CD4-positive, alpha-beta T cell treated with Interleukin-1 beta for 1 hour (primary cell): ENCODE measurements at regions not wholly inside any gene's neighbourhood (a gene's known extent, or its start where the extent isn't known, plus 50 kb on each side); places are given as distances from the start of the nearest gene placed in this dataset.

ENCODE experiments used
- DNase-seq, 2 donors: peaks; one replicate each; pipeline ENCODE4 v3.0.0-alpha.2; 2020 to 2022

DNA sequence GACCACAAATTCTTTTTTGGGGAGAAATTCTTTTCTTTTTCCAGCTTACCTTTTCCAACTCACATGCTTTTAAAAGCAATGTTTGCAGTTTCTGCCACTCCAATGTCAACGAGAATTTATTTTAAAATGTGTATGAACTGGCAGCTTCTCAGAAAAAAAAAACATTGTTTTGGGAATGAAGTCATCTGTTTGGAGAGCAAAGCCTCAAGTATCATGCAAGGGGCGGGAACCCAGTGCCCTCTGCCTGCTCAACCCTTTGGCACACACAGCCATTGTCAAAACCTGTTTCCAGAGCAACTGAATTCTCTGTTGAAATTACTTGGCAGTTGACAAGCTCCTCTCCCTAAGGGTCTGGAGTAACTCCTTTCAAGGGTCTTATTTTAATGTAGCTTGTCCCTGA, 128.5 kb downstream of the QPCT start:
- no peak for DNase-seq

DNA sequence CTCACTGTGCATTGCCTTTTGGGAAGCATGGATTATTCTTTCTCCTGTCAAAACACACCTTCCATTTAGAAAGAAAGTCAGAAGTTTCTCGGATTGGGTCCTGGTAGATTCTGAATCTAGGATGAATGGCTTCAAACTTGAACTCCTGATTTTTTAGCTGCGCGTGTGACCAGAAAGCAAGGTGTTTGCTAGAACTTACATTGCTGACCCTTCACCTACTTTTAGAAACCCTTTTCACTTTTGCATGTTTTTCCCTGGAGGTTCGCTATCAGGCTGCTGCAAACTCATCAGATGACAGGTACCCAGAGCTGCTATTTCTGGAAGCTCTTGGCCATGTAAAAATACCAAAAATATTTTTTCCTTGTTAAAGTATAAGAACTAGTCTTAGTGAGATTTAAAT, 132.0 kb downstream of the QPCT start:
- no peak for DNase-seq

DNA sequence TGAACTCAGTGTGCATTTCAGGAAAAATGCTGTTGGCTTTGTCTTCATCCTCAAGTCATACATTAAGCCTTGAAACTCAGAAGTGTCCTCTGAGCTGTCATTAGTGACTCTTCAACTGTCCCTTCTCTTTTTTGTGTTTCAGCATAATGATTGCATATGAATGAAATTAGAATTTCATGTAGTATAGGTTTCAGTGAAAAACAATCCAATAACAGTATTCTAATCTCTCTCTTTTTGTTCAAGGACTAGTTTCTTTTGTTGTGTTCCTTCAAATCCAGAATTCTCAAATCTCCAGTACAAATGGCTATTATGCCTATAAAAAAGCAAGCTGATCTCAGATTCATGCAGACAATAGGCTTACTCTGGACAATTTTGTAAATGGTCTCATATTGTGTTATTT, 133.5 kb downstream of the QPCT start:
- no peak for DNase-seq

DNA sequence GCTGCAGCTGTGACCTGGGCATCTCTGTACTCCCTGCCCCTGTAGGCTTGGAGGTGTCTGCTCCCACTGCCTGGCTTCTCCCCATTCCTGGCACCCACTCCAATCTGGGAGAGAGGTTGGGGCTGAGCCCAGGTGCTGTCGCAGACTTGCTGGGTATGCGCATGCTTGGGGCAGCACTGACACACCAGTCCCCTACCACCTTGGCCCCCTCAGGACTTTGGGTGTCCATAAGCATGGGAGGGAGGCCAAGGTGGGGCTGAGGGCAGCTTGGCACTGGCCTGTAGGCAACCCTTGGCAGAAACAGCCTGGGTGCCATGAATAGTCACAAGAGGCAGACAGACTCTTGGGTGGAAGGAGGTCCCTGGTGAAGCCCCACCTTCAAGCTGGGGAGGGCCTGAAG, 136.8 kb downstream of the QPCT start:
- DNase-seq = no peak

DNA sequence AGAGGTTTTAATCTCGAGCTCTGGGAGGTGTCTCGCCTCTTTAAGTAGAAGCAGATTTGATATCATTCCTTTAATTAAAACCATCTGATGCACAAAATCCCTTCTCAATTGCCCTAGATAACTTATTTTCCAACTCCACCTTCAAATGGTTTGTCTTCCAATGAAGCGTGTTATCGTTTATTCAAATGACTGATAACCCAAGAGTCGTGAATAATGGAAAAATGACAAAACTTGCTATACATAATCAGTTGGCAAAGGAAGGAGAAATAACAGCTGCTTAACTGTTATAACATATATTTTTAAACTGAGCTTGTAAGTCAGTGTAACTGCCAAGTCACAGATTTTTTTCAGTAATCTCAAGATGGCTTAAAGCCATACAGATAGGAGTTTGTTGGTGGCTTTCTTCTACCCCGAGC, 144.6 kb downstream of the QPCT start:
- no peak for DNase-seq

DNA sequence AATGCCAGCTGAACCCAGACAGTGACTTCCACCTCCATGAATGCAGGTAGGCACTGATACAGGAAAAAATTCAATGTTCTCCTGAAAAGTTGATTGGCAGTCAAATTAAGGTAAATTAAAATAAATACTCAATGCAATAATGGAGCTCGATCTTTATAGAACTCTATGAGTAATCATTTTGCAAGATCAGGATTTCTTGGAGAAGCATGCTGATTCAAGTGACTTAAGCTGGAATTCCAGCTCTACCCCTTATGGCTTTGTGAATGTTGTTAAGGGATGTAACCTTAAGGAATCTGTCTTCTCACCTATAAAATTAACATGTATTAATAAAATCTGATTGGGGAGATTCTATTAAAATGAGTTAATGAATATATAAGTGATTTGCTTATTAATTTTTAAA, 145.1 kb downstream of the QPCT start:
- DNase-seq = no peak

DNA sequence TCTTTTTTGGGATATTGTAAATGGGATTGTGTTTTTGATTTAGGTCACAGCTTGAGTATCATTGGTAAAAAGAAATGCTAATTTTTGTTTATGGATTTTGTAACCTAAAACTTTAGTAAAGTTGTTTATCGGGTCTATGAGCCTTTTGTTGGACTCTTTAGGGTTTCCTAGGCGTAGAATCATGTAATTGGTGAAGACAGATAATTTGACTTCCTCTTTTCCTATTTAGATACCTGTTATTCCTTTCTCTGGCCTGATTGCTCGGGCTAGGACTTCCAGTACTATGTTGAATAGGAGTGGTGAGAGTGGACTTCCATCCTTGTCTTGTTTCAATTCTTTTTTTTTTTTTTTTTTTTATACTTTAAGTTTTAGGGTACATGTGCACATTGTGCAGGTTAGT, 149.0 kb downstream of the QPCT start:
- DNase-seq = no peak

DNA sequence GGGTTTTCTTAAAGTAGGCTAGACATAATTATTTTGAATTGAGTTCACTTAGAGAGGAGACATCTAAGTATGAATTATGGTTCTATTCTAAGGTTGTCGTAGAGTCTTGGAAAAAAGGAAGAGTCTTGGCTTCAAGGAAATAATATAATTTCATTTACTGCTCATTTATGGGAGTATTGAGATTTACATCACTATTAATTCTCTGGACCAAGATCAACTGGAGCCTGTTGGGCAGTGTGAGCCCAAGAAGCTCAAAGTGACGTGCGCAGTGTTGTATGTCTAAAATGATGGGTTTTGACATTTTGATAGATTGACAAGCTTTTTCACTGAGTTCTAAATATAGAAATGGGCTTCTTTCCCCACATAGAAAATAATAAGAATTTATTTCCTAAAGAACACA, 154.7 kb downstream of the QPCT start:
- DNase-seq = no peak

DNA sequence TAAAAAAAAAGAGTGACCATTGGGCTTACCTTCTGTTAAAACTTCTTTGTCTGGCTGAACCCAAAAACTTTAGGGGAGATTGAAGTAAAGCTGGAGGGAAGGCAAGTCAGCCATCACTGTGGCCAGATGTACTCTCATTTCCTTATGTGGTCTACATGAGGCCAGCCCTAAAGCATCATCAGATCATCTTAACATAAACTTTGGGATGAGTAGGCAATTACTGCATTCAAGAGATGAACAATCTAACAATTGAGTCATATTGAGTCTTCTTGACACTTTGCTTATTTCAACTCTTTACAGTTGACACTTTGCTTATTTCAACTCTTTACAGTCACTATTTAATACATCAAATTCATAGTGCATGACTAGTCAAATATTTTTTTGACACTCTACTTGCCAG, 155.6 kb downstream of the QPCT start:
- no peak for DNase-seq

DNA sequence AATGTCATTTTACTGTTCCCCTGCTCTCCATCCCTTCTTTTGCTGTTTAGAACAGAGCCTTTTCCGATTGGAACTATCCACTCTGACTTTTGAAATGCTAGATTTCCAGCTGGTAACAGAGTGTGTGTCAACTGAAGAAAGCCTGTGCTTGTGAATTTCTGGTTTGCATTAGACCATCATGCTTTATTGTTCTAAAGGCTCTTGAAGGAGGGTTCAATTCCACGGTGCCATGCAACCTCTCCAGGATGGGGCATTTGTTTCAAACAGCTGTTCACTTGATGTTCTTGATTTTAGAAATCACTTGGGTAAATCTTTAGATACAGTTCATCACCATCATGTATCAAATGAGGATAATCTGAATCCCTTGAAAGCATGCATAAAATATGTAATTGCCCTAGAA, 156.7 kb downstream of the QPCT start:
- no peak for DNase-seq

DNA sequence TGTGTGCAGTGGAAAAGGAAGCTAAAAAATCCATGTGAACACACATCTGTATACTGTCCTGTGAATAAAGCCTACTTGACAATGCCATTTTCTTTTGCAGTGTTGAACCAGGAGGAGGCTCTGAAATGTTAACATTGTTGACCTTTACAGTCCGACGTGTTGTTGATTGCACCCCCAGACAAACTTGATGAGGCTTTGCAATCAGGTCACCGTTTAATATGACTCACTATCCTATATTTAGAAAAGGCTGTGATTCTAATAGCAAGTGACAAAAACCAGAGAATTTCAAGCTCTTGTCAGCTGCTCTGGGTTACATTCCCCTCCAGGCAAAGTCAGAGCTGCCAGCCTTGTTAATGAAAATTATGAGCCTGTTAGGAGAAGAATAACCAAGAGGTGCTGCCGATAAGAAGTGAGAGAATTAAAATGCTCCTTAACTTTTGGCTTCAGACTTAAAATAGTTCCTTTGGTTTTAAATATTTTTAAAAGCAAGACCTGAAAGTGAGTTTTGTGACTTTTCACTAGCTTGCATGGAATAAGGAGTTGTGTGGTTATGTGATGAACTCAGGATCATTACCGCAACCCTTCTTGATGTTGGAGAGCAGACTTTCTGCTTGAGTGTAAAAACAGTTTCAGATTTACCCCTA, 162.1 kb downstream of the QPCT start:
- DNase-seq = no peak

DNA sequence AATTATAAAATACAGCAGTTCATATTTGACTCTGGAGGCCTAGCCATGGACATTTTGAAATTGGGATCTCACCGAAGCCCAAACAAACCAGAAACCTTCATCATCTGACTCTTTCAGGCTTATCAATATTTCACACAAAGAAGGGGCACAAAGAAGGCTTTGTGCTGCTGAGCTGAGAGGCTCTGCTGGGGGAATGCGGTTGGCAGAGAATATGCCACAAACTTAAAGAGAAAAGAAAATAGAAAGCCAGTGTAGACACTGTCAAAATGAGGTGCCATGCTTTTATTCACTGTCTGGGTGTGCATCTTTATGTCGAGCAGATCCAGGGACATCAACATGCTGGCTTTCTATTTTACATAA, 162.6 kb downstream of the QPCT start:
- DNase-seq = no peak

DNA sequence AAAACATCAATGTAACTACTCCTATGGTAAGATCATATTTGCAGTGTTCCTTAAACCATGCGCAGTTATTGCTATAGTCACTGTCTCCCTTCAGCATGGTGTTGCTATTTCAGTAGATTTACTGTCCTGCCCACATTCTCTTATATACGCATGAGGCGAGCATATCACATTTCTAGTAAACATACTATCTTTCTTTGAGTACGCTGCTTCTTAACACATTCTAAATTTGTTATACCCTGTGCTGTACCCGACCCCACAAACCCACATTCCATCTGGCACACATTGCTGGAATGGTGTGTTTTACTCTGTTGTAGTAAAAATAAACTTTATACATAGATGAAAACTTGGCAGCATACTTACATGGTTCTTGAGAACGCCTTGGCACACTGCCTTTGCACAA, 163.3 kb downstream of the QPCT start:
- no peak for DNase-seq

DNA sequence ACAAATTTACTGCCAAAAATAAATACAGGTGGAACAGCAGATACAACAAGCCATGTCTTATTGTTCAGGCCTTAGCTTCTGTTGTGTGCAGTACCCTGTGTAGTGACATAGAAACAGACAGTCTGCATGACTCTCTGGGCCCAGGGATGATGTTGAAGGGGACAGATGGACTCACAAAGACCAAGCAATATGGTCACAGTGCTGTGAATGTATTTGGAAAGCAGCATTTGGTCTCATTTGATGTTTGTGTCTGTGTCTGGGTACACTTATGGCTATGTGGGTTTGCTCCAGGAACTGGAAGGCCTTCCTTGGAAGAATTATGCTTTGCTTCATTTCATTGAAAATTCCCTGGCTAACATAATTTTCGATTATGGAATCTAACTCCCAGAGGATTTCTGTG, 158.5 kb downstream of the CDC42EP3 start:
- DNase-seq = no peak

DNA sequence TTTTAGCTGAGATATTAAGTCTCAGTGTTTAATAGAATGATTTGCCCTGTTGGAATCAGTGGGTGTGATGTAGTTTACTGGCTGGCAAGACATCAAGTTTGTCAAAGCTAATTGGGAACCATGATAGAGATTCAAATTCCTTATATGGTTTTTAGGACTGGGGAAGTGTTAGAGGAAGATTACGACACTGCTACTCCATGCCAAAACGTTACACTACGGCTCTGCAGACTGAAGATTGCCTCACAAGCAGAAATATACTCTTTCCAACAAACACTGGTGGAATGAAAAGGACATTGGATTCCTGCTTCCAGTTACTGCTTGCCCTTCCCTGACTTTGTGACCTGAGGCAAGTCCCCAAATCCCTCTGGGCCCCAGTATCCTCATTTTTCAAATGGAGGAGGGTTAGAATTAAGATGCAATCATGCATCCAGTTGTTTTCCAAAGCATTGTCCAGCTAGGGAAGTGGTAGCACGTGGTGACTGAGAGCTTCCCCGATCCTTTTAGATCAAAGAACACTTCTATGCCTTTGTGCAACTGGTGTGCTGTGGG, 147.6 kb downstream of the CDC42EP3 start:
- peak in 1 of 2 donors; percentile 1 for DNase-seq

DNA sequence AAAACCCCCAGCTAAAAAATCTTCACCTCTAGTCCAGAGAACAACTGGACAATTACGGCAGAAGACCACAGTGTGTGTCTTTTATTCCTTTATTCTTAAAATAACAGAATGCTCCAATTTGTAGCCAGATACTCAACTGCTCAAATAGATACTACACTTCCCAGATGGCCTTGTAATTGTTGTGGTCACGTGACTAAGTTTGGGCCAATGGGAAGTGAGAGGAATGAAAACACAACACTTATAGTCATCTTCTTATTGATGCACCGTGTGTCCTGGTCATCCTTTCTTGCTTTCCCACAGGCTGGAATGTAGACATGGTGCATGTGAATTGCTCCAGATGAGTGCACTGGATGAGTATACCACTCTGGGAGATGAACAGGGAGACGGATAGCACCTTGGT, 145.1 kb downstream of the CDC42EP3 start:
- no peak for DNase-seq

DNA sequence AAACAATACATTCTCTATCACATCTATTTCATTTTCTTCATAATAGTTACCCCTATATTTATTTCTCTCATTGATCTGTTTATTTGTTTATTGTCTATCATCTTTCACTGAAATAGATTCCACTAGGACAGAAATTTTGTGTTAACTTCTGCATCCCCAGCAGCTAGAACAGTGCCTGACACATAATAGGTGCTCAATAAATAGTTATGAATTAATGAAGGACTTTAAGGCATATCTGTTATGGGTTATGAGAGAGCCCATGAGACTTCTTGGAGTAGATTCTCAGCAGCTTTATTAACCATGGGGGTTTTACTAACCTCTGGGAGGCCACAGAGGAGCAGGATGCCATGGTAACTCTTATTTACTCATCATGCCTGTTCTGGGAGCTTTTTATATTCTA, 144.6 kb downstream of the CDC42EP3 start:
- DNase-seq = no peak

DNA sequence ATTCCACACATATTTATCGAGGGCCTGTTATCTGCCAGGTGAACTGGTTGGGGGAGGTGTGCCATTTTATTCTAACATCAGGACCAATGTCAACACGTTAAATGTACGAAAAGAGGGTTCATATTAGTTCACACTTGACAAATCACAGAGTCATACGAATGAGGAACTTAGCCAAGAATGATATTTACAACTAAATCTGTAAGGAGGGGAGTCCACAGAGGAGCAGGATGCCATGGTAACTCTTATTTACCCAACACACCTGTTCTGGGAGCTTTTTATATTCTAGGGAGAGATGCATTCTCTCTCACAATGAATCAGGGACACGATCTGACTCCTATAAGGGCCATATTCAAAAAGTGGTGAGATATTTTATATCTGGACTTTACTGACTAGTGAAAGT, 144.1 kb downstream of the CDC42EP3 start:
- DNase-seq = no peak

DNA sequence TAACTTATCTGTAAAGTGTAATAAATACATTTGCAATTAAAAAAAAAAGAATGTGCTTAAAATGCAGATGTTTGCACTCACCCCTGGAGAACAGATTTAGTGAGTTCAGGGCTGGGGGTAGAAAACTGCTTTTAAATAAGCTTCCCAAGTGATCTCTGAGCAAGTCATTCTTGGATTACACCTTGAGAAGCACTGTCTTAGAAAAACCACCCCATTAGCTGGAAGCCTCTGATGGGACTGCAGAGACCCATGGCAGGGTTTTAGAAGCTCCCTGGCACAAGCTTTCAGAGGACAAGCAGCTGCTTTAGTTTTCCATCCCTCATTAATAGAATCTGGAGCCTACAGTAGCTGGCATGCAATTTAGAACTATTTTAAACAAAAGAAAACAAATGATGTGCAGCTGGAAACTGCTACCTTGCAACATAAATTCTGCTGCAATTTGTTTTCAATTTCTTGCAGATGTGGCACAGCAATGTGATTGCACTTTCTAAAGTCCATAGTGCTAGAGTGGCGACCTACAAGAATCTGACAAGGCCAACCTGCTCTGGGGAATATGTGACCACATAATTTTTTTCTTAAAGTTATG, 141.5 kb downstream of the CDC42EP3 start:
- DNase-seq = no peak

DNA sequence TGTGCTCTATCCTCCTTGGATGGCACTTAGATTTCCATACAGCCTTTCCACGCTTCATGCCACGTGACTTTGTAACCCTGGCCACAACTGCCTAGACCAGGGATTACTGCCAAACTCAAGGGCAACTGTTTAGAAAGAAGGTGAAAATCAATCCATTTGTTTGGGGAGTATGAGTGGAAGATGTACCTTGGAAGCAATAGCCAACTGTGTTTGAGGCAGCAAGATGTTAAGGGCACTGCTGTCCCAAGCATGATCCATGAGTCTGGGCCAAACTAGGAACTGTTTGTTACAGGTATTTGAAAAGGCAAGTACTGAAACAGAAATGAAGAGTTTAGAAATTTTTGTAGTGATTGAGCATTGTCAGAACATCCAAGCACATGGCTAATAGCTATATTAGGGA, 138.9 kb downstream of the CDC42EP3 start:
- DNase-seq = no peak

DNA sequence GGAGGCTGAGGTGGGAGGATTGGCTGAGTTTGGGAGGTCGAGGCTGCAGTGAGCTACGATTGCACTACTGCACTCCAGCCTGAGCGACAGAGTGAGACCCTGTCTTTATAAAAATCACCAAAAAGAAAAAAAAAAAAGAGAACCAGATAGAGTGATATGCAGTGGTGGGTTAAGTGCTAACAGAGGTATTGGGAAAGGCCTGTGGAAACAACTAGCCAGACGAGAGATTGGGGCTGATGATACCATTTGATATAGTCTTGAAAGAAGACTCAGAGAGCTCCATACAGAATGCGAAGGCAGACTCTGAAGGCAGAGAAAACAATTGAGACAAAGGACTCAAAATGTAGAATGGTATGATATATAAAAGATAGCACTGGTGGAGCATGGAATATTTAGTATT, 134.1 kb downstream of the CDC42EP3 start:
- no peak for DNase-seq

DNA sequence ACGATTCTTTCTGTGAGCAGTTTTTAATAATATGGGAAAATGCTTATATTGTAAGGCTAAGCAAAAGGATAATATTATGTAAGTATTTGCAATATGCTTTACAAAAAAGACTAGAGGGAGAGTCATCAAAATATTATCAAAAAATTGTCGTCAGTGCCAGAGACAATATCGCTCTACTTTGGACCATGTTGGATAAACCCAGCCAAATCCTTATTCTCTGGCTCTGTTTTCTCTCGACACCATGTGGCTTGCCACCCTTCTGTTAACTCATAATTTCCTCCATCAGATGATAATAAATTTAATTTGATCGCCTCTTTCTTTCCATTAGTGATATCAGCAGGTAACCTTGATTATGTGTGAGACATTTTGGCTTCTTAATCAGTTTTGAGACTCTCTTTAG, 129.9 kb downstream of the CDC42EP3 start:
- DNase-seq = no peak

DNA sequence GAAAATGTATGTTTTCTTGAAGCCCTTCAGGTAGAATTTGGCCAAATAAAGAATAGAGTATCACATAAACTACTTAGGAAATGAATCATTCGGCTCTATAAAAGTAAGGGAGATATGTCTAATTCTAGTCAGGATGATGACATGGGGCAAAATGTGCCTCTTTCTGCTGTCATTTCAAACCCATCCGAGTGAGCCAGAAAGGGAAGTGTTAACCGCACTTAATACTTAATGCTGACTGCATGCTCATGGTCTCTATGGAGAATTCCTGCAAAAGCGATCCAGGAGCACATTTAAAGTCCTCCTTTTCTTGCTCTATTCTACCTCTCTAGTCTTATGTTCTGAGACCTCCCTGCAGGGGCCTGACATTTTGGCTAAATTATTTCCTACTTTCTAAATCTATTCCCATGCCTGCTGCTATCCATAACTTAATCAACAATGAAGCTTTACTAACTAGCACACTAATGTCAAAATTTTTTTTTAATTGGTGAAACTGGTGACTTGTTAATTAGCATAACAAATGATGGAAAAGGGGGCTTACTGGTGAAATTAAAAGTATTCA, 127.4 kb downstream of the CDC42EP3 start:
- no peak for DNase-seq

DNA sequence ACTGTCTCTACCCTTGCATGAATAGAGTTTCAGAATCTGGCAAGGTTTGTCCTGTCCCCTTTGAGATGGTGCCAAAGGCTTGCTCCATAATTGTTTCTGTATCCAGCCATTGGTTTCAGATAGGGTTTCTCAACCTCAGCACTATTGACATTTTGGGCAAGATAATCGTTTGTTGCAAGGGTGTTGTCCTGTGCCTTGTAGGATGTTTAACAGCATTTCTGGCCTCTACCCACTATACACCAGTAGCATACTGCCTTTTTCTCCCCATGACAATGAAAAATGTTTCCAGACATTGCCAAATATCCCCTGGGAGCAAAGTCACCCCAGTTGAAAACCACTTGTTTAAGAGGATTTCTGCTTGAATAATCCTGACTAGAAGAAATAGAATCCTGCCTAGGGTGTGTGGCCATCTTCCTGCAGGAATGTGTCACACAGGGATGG, 126.8 kb downstream of the CDC42EP3 start:
- DNase-seq = no peak

DNA sequence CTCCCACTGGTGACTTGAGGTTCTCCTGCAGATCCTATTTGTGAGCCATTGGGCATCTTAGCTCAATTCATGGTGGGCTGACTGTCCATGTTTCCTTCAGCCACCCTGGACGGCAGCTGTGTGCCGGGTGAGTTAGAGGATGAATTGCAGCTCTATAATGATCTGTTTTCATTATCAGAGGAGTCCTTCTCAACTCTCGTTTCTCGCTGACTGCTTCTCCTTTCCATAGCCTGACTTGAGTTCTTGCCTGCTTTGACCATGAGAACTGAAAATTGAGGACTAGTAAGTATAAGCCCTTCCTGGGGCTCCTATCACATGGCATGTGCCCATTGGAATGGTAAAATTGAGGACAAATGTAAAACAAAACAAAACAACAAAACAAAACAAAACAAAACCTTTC, 121.8 kb downstream of the CDC42EP3 start:
- DNase-seq = no peak
